Naive B cell (primary cell): ENCODE measurements at regions not wholly inside any gene's neighbourhood (a gene's known extent, or its start where the extent isn't known, plus 50 kb on each side); places are given as distances from the start of the nearest gene placed in this dataset.

Experiments used
- ATAC-seq, 2 donors: fragments of 150-1000 bp; cut with Tn5 transposase; 2 replicates each; pipeline ENCODE4 v1.10.0; 2021; ENCODE audit warnings: low read depth in 2 of 2, mild to moderate bottlenecking in 2 of 2, moderate library complexity in 2 of 2
- DNase-seq: peaks from one replicate; pipeline ENCODE4 v3.0.0; 2022
- H3K27ac Mint-ChIP-seq, 6 donors: one replicate each; pipeline ENCODE4 v1.8.0; 2020 to 2022; ENCODE audit warnings: mild to moderate bottlenecking in 6 of 6, mixed read lengths in 6 of 6, moderate library complexity in 5 of 6, inconsistent platforms in 2 of 6
- H3K27me3 Mint-ChIP-seq, 3 donors: one replicate each; pipeline ENCODE4 v1.8.0; 2021 to 2022; ENCODE audit warnings: mixed read lengths in 3 of 3, mild to moderate bottlenecking in 1 of 3
- H3K36me3 Mint-ChIP-seq, 2 donors: one replicate each; pipeline ENCODE4 v1.8.0; 2020 to 2022; ENCODE audit warnings: mixed read lengths in 2 of 2, inconsistent platforms in 1 of 2, mild to moderate bottlenecking in 1 of 2
- H3K4me1 Mint-ChIP-seq, 3 donors: one replicate each; pipeline ENCODE4 v1.8.0; 2020 to 2022; ENCODE audit warnings: mixed read lengths in 3 of 3, inconsistent platforms in 1 of 3, mild to moderate bottlenecking in 1 of 3, moderate library complexity in 1 of 3
- H3K4me3 Mint-ChIP-seq, 8 donors: one replicate each; pipeline ENCODE4 v1.8.0; 2020 to 2022; ENCODE audit warnings: mild to moderate bottlenecking in 8 of 8, mixed read lengths in 8 of 8, moderate library complexity in 8 of 8, inconsistent platforms in 2 of 8
- H3K9me3 Mint-ChIP-seq, 7 donors: one replicate each; pipeline ENCODE4 v1.8.0; 2020 to 2022; ENCODE audit warnings: mixed read lengths in 7 of 7, mild to moderate bottlenecking in 5 of 7, inconsistent platforms in 2 of 7, moderate library complexity in 1 of 7

GRCh38 chr9:16347886-16348285, 522.6 kb downstream of the BNC2 start:
- no peak for DNase-seq
- no peaks in the 10 kb centered on the region for H3K36me3 Mint-ChIP-seq
- H3K27ac Mint-ChIP-seq: no peak overlapping the region
- peaks cover 0 to 8% (median 3%) of the 10 kb centered on the region in 7 donors for H3K9me3 Mint-ChIP-seq
- H3K27me3 Mint-ChIP-seq: no peaks in the 10 kb centered on the region
- no peaks in the 10 kb centered on the region for H3K4me1 Mint-ChIP-seq
- H3K4me3 Mint-ChIP-seq: no peak overlapping the region
- ATAC-seq: no peak

- Mint-ChIP-seq H3K9me3 (peaks cover 0 to 7% (median 3%) of the 10 kb centered on the region in 7 donors), H3K4me3 (no peak overlapping the region), H3K27ac (peak overlapping the region in 1 of 6 donors; percentile 60), H3K27me3 (no peaks in the 10 kb centered on the region), H3K36me3 (no peaks in the 10 kb centered on the region), H3K4me1 (no peaks in the 10 kb centered on the region)
- no peak for ATAC-seq
- no peak for DNase-seq
Observed at GRCh38 chr9:16348531-16348930, 521.9 kb downstream of the BNC2 start.

GRCh38 chr9:16352251-16352650, 518.2 kb downstream of the BNC2 start:
- DNase-seq: no peak
- H3K27ac Mint-ChIP-seq: no peak overlapping the region
- ATAC-seq: no peak
- no peaks in the 10 kb centered on the region for H3K36me3 Mint-ChIP-seq
- H3K4me3 Mint-ChIP-seq: no peak overlapping the region
- no peaks in the 10 kb centered on the region for H3K27me3 Mint-ChIP-seq
- peaks cover 0 to 3% (median 2%) of the 10 kb centered on the region in 7 donors for H3K9me3 Mint-ChIP-seq
- H3K4me1 Mint-ChIP-seq: no peaks in the 10 kb centered on the region

GRCh38 chr9:16352791-16353401, 517.6 kb downstream of the BNC2 start:
- H3K4me3 Mint-ChIP-seq: no peak overlapping the region

DNA sequence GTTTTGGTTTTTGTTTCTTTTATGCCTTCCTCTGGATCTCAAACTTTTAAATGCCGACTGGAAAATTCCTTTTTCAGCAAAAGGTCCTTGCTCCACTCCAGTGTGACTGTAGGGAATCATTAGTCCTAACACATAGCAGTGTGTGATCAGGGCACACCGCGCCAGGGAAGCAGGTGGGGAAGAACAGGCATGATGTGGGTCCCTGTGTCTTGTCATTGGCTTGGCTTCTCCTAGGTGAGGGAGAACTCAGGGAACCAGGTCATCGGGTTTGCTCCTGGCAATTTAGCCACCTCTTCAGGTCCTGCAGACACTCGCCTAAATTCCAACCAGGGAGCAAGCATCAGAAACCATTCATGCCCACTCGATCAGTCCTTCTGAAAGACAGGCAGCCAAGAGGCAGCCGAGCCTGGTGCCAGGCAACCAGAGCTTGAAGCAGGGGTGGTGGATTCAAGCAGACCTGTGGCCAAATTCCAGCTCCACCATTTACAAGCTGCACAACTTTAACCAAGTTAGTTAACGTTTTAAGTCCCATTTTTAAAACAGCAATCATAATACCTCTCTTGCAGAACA, 514.2 kb downstream of the BNC2 start:
- Mint-ChIP-seq H3K4me3 (no peak overlapping the region), H3K4me1 (no peaks in the 10 kb centered on the region), H3K27ac (no peak overlapping the region), H3K36me3 (no peaks in the 10 kb centered on the region), H3K9me3 (peaks cover 1 to 9% (median 4%) of the 10 kb centered on the region in 7 donors), H3K27me3 (no peaks in the 10 kb centered on the region)
- DNase-seq: no peak
- ATAC-seq: no peak

More at GRCh38 chr9:16352791-16353401, 517.6 kb downstream of the BNC2 start:
- H3K27ac Mint-ChIP-seq: no peak overlapping the region
- H3K9me3 Mint-ChIP-seq: peaks cover 0 to 3% (median 0%) of the 10 kb centered on the region in 7 donors
- H3K36me3 Mint-ChIP-seq: no peaks in the 10 kb centered on the region
- DNase-seq (no peak), ATAC-seq (no peak)
- no peaks in the 10 kb centered on the region for H3K27me3 Mint-ChIP-seq
- no peaks in the 10 kb centered on the region for H3K4me1 Mint-ChIP-seq

DNA sequence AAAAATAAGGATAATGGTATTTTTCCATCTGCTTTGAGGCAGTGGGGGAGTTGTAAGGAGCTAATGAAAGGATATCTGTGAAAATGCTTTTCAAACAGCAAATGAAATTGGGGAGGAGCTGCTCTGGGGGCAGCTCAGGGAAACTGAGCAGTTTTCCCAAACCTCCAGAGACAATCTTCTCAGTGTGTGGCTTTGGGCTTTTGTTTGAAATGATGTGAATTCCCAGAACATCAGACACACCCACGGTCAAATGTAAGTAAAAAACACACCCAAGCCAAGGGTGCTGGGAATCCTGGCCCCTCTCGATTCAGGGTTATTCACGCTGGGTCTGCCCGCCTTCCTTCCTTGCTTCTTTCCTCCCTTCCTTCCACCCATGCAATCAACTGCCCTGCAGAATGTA, 512.6 kb downstream of the BNC2 start:
- no peaks in the 10 kb centered on the region for H3K4me1 Mint-ChIP-seq
- H3K36me3 Mint-ChIP-seq: no peaks in the 10 kb centered on the region
- no peak for DNase-seq
- H3K9me3 Mint-ChIP-seq: peaks cover 1 to 9% (median 3%) of the 10 kb centered on the region in 7 donors
- no peak overlapping the region for H3K27ac Mint-ChIP-seq
- H3K4me3 Mint-ChIP-seq: no peak overlapping the region
- ATAC-seq: no peak
- H3K27me3 Mint-ChIP-seq: no peaks in the 10 kb centered on the region

- Mint-ChIP-seq H3K27ac (no peak overlapping the region), H3K4me1 (no peaks in the 10 kb centered on the region), H3K27me3 (no peaks in the 10 kb centered on the region), H3K9me3 (peaks cover 1 to 9% (median 3%) of the 10 kb centered on the region in 7 donors), H3K4me3 (peak overlapping the region in 1 of 8 donors; percentile 57), H3K36me3 (no peaks in the 10 kb centered on the region)
- DNase-seq: no peak
- no peak for ATAC-seq
Observed at GRCh38 chr9:16358751-16359150, 511.7 kb downstream of the BNC2 start.
